Keratinocyte (primary cell): ENCODE measurements at regions not wholly inside any gene's neighbourhood (a gene's known extent, or its start where the extent isn't known, plus 50 kb on each side); places are given as distances from the start of the nearest gene placed in this dataset.

Source experiments
- DNase-seq: peaks from one replicate; pipeline ENCODE4 v3.0.0-alpha.2; 2011; ENCODE audit warnings: low read depth, missing footprints, low spot score
- FAIRE-seq: peaks from 2 replicates; lab custom pipeline; 2011; peaks lifted over from hg19 to GRCh38; lab: Jason Lieb, UNC
- H2AFZ ChIP-seq: 2 replicates; pipeline ENCODE4 v1.6.0; 2012; ENCODE audit warnings: low read length, control low read depth, inconsistent platforms; ENCODE audit not compliant: control insufficient read depth
- H3K27ac ChIP-seq: 2 replicates; pipeline ENCODE4 v1.5.1; 2011; ENCODE audit warnings: low read length; ENCODE audit not compliant: control insufficient read depth, insufficient read depth
- H3K27me3 ChIP-seq: 3 replicates; pipeline ENCODE4 v1.6.0; 2011; ENCODE audit warnings: low read length; ENCODE audit not compliant: control insufficient read depth, insufficient read depth; ENCODE audit errors: extremely low read depth
- H3K36me3 ChIP-seq, 2 experiments: 2 replicates in 1 of 2; 3 replicates in 1 of 2; pipeline ENCODE4 v1.5.1; 2011; ENCODE audit warnings: low read length in 2 of 2, mild to moderate bottlenecking in 1 of 2; ENCODE audit not compliant: control insufficient read depth in 2 of 2, insufficient read depth in 2 of 2; ENCODE audit errors: extremely low read depth in 1 of 2
- H3K4me1 ChIP-seq: 3 replicates; pipeline ENCODE4 v1.5.1; 2011; ENCODE audit warnings: low read length; ENCODE audit not compliant: control insufficient read depth, insufficient read depth; ENCODE audit errors: extremely low read depth
- H3K4me2 ChIP-seq: 3 replicates; pipeline ENCODE4 v1.6.0; 2011; ENCODE audit warnings: low read depth, low read length; ENCODE audit not compliant: control insufficient read depth, insufficient read depth; ENCODE audit errors: extremely low read depth
- H3K4me3 ChIP-seq, 3 experiments: fragments of 200-600 bp in 1 of 3; sonication (generic) in 1 of 3; 2 replicates in 2 of 3; 3 replicates in 1 of 3; pipeline ENCODE4 v1.5.1; 2011 to 2016; ENCODE audit warnings: low read length in 3 of 3, mild to moderate bottlenecking in 3 of 3, control low read depth in 2 of 3, inconsistent platforms in 1 of 3, low read depth in 1 of 3, mixed read lengths in 1 of 3, mixed run types in 1 of 3, moderate library complexity in 1 of 3; ENCODE audit not compliant: control insufficient read depth in 2 of 3, insufficient read depth in 2 of 3; ENCODE audit errors: extremely low read depth in 1 of 3
- H3K79me2 ChIP-seq: 2 replicates; pipeline ENCODE4 v1.6.0; 2012; ENCODE audit warnings: low read length; ENCODE audit not compliant: control insufficient read depth, insufficient read depth
- H3K9ac ChIP-seq: 3 replicates; pipeline ENCODE4 v1.6.0; 2011; ENCODE audit warnings: low read length; ENCODE audit not compliant: control insufficient read depth, insufficient read depth; ENCODE audit errors: extremely low read depth
- H3K9me1 ChIP-seq: 3 replicates; pipeline ENCODE4 v1.6.0; 2011; ENCODE audit warnings: low read length; ENCODE audit not compliant: control insufficient read depth, insufficient read depth; ENCODE audit errors: extremely low read depth
- H3K9me3 ChIP-seq: 2 replicates; pipeline ENCODE4 v1.5.1; 2012; ENCODE audit warnings: low read depth, low read length; ENCODE audit not compliant: control insufficient read depth
- H4K20me1 ChIP-seq: 3 replicates; pipeline ENCODE4 v1.6.0; 2011; ENCODE audit warnings: low read length; ENCODE audit not compliant: control insufficient read depth, insufficient read depth; ENCODE audit errors: extremely low read depth
- EZH2 ChIP-seq: IDR thresholded peaks from one replicate; pipeline ENCODE4 v1.6.1; 2012; ENCODE audit warnings: inconsistent platforms, mild to moderate bottlenecking, low read length, moderate library complexity
- dilution Hi-C: fragments of 300-500 bp; cut with MboI; formaldehyde crosslinking; loops from one replicate; pipeline ENCODE4 v1.7.0; 2020; ENCODE audit warnings: low sequenced_read_pairs; ENCODE audit not compliant: extremely low pct_ligation_motif_present
- TF ChIP-seq, protein P1 (sequence below), 3 experiments: IDR thresholded peaks in 1 of 3; conservative IDR thresholded peaks in 1 of 3; optimal IDR thresholded peaks in 1 of 3; 2 replicates in 2 of 3; 3 replicates in 1 of 3; pipeline versions ENCODE3 to v1.5.1; 2011; ENCODE audit warnings: low read length in 3 of 3, mild to moderate bottlenecking in 3 of 3, moderate library complexity in 2 of 3, control low read depth in 1 of 3, inconsistent platforms in 1 of 3; ENCODE audit not compliant: insufficient read depth in 2 of 3; ENCODE audit errors: extremely low read depth in 1 of 3

DNA sequence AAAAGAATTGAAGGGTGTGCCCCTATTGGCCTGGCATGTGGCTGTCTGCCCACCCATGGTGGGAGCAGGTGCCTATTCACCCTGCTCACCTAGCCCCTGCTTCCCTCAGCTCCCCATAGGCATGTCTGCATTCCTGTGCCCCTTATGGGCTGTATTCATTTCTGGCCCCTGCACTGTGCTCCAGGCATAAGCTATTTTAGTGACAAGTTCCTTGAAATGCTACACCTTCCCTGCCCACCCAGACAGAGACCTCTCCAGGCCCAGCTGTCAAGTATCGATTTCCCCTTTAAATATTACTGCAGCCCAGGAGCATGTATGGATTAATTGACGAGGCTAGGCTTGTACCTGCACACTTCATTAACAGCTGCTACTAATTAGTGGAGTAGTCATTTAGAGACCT, 235.4 kb downstream of the RPS24 start:
- FAIRE-seq = no peak

GRCh38 chr10:78272329-78272728, 238.7 kb downstream of the RPS24 start:
- Histone ChIP-seq H3K9me1 (no peaks in the 10 kb centered on the region), H3K4me1 (no peaks in the 10 kb centered on the region), H3K27me3 (peaks cover 8% of the 10 kb centered on the region), H3K79me2 (no peaks in the 10 kb centered on the region), H3K4me3 (no peak overlapping the region), H4K20me1 (no peaks in the 10 kb centered on the region), H3K4me2 (no peak overlapping the region), H2AFZ (no peak overlapping the region), H3K36me3 (no peaks in the 10 kb centered on the region), H3K9ac (no peak overlapping the region), H3K27ac (no peak overlapping the region), H3K9me3 (no peaks in the 10 kb centered on the region)
- FAIRE-seq = no peak
- DNase-seq = no peak
- TF ChIP-seq EZH2 = no peak
- dilution Hi-C loops = no loop called here

More for the DNA sequence above, 235.4 kb downstream of the RPS24 start:
- Histone ChIP-seq H3K4me3 (no peak overlapping the region), H3K9me1 (no peaks in the 10 kb centered on the region), H3K27ac (no peak overlapping the region), H3K9me3 (no peaks in the 10 kb centered on the region), H4K20me1 (no peaks in the 10 kb centered on the region), H3K79me2 (no peaks in the 10 kb centered on the region), H3K4me1 (no peaks in the 10 kb centered on the region), H3K36me3 (no peaks in the 10 kb centered on the region), H2AFZ (no peak overlapping the region), H3K4me2 (no peak overlapping the region), H3K9ac (no peak overlapping the region), H3K27me3 (no peaks in the 10 kb centered on the region)
- dilution Hi-C loops = no loop called here
- no peak for TF ChIP-seq EZH2
- TF ChIP-seq, protein P1, sequence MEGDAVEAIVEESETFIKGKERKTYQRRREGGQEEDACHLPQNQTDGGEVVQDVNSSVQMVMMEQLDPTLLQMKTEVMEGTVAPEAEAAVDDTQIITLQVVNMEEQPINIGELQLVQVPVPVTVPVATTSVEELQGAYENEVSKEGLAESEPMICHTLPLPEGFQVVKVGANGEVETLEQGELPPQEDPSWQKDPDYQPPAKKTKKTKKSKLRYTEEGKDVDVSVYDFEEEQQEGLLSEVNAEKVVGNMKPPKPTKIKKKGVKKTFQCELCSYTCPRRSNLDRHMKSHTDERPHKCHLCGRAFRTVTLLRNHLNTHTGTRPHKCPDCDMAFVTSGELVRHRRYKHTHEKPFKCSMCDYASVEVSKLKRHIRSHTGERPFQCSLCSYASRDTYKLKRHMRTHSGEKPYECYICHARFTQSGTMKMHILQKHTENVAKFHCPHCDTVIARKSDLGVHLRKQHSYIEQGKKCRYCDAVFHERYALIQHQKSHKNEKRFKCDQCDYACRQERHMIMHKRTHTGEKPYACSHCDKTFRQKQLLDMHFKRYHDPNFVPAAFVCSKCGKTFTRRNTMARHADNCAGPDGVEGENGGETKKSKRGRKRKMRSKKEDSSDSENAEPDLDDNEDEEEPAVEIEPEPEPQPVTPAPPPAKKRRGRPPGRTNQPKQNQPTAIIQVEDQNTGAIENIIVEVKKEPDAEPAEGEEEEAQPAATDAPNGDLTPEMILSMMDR (optimal IDR thresholded peaks at IDR 0.05 in 1 of 3, IDR thresholded peaks at IDR 0.05 in 1 of 3, conservative IDR thresholded peaks at IDR 0.05 in 1 of 3; ENCODE audit: extremely low read depth in 1 of 3, insufficient read depth in 2 of 3, low read length in 3 of 3) = no peak
- DNase-seq = no peak

- Histone ChIP-seq H2AFZ (no peak overlapping the region), H3K79me2 (no peaks in the 10 kb centered on the region), H3K9ac (no peak overlapping the region), H3K9me1 (no peaks in the 10 kb centered on the region), H4K20me1 (no peaks in the 10 kb centered on the region), H3K27ac (no peak overlapping the region), H3K27me3 (peaks cover 8% of the 10 kb centered on the region), H3K9me3 (no peaks in the 10 kb centered on the region), H3K36me3 (no peaks in the 10 kb centered on the region), H3K4me1 (no peaks in the 10 kb centered on the region), H3K4me2 (no peak overlapping the region), H3K4me3 (no peak overlapping the region)
- no peak for FAIRE-seq
- dilution Hi-C loops = no loop called here
- DNase-seq = no peak
- TF ChIP-seq, protein P1 (optimal IDR thresholded peaks at IDR 0.05 in 1 of 3, IDR thresholded peaks at IDR 0.05 in 1 of 3, conservative IDR thresholded peaks at IDR 0.05 in 1 of 3; ENCODE audit: extremely low read depth in 1 of 3, insufficient read depth in 2 of 3, low read length in 3 of 3) = no peak
- TF ChIP-seq EZH2 = no peak
Measured at GRCh38 chr10:78274491-78274890, 240.8 kb downstream of the RPS24 start.
